ENCODE measurements at regions not wholly inside any gene's neighbourhood (a gene's known extent, or its start where the extent isn't known, plus 50 kb on each side); places are given as distances from the start of the nearest gene placed in this dataset.

DNA sequence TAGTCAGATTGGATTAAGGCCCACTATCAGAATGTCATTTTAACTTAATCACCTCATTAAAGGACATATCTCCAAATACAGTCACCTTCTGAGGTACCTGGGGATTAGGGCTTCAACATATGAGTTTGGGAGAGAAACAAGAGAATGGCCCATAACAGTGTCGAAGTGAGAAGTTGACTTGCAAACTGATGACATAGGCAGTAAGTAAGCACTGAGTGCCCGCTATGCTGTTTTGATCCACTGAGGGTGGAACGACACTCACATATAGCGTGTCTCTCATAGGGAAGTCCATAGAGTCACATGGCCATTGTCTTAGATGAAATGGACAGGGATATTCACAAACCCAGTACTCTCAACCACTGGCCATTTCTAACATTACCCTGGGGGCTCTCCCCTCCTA lies 264.2 kb downstream of the SAMD5 start:
- TF ChIP-seq, protein P1, sequence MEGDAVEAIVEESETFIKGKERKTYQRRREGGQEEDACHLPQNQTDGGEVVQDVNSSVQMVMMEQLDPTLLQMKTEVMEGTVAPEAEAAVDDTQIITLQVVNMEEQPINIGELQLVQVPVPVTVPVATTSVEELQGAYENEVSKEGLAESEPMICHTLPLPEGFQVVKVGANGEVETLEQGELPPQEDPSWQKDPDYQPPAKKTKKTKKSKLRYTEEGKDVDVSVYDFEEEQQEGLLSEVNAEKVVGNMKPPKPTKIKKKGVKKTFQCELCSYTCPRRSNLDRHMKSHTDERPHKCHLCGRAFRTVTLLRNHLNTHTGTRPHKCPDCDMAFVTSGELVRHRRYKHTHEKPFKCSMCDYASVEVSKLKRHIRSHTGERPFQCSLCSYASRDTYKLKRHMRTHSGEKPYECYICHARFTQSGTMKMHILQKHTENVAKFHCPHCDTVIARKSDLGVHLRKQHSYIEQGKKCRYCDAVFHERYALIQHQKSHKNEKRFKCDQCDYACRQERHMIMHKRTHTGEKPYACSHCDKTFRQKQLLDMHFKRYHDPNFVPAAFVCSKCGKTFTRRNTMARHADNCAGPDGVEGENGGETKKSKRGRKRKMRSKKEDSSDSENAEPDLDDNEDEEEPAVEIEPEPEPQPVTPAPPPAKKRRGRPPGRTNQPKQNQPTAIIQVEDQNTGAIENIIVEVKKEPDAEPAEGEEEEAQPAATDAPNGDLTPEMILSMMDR (IDR thresholded peaks at IDR 0.05; ENCODE audit: low read depth, low read length, missing control alignments), result no peak
- no peak for DNase-seq (ENCODE audit: low read depth)

GRCh38 chr6:147774856-147775255 lies 266.4 kb downstream of the SAMD5 start:
- H3K4me3 ChIP-seq (ENCODE audit: low read depth, low read length), result no peak overlapping the region
- TF ChIP-seq, protein P1 (IDR thresholded peaks at IDR 0.05; ENCODE audit: low read depth, low read length, missing control alignments), result no peak
- no peak for DNase-seq (ENCODE audit: low read depth)

More for the DNA sequence above, 264.2 kb downstream of the SAMD5 start:
- H3K4me3 ChIP-seq (ENCODE audit: low read depth, low read length), result no peak overlapping the region

DNA sequence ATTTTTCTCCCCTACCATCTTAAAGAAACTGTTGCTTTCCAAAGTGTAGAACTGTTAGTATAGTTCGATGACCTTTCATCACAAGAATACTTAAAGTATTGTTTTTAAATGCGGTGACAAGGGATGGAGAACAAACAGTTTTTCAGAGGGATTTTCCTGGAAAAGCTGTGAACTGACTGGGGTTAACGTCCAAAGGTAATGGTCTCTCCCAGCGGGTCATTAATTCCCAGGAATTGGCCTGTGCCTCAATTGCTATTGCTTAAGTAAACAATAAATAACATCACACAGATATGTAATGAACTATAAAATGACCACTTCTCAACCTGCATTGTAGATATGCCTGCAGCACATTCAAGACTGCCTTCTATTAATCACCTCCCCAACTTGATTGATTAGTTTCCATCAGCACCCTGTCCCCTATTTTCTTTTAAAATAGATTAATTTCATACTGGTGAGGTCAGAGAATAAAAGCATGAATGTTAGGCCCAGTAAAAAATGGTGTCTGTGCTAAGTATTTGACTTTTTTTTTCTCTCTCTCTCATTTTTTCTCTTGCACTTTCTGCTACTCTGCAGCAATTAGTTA lies 268.2 kb downstream of the SAMD5 start:
- H3K4me3 ChIP-seq (ENCODE audit: low read depth, low read length), result no peak overlapping the region
- no peak for DNase-seq (ENCODE audit: low read depth)
- TF ChIP-seq, protein P1 (IDR thresholded peaks at IDR 0.05; ENCODE audit: low read depth, low read length, missing control alignments), result no peak

DNA sequence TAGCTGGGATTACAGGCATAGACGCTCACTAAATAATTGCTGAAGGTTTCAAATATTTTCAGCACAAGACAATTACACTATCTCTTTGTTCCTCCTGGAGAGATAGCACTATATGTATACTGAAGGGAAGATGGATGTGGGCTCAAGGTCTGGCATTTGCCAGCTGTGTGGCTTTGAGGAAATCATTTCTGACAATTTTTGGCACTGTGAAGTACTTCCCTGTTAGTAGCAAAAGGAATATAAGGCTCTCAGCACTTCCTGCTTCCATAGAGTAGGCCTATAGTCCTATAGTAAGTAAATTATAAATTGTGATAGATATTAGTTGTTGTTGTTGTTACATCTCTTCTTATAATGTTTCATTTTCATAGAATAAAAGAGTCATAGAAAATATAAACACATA lies 271.1 kb downstream of the SAMD5 start:
- H3K4me3 ChIP-seq (ENCODE audit: low read depth, low read length), result no peak overlapping the region
- no peak for DNase-seq (ENCODE audit: low read depth)
- TF ChIP-seq, protein P1 (IDR thresholded peaks at IDR 0.05; ENCODE audit: low read depth, low read length, missing control alignments), result no peak

GRCh38 chr6:147782302-147782701 lies 273.8 kb downstream of the SAMD5 start:
- no peak overlapping the region for H3K4me3 ChIP-seq (ENCODE audit: low read depth, low read length)
- DNase-seq (ENCODE audit: low read depth), result no peak
- TF ChIP-seq, protein P1 (IDR thresholded peaks at IDR 0.05; ENCODE audit: low read depth, low read length, missing control alignments), result no peak

GRCh38 chr6:147784371-147784770 lies 275.9 kb downstream of the SAMD5 start:
- no peak overlapping the region for H3K4me3 ChIP-seq (ENCODE audit: low read depth, low read length)
- TF ChIP-seq, protein P1 (IDR thresholded peaks at IDR 0.05; ENCODE audit: low read depth, low read length, missing control alignments), result no peak
- DNase-seq (ENCODE audit: low read depth), result no peak

GRCh38 chr6:147787417-147787816 lies 278.9 kb downstream of the SAMD5 start:
- DNase-seq (ENCODE audit: low read depth), result no peak
- TF ChIP-seq, protein P1 (IDR thresholded peaks at IDR 0.05; ENCODE audit: low read depth, low read length, missing control alignments), result no peak
- no peak overlapping the region for H3K4me3 ChIP-seq (ENCODE audit: low read depth, low read length)

All from GM12864 (cell line).